Glutamatergic neuron (in vitro differentiated cells): ENCODE measurements at regions not wholly inside any gene's neighbourhood (a gene's known extent, or its start where the extent isn't known, plus 50 kb on each side); places are given as distances from the start of the nearest gene placed in this dataset.
"Not testable (repeated sequence)": the region's sequence is repeated elsewhere in the genome, so short reads cannot be mapped to it uniquely, and the experiment has no call there.

ENCODE experiments used
- DNase-seq: peaks from one replicate; pipeline ENCODE4 v3.0.0; 2022
- H3K27ac Mint-ChIP-seq: one replicate; pipeline ENCODE4 v1.8.0; 2020; ENCODE audit warnings: mild to moderate bottlenecking, mixed read lengths, inconsistent platforms; ENCODE audit not compliant: unreplicated experiment
- H3K27me3 Mint-ChIP-seq: one replicate; pipeline ENCODE4 v1.8.0; 2020; ENCODE audit warnings: mild to moderate bottlenecking, moderate library complexity, mixed read lengths, inconsistent platforms; ENCODE audit not compliant: unreplicated experiment
- H3K36me3 Mint-ChIP-seq: one replicate; pipeline ENCODE4 v1.8.0; 2020; ENCODE audit warnings: mild to moderate bottlenecking, mixed read lengths, inconsistent platforms; ENCODE audit not compliant: unreplicated experiment
- H3K4me1 Mint-ChIP-seq: one replicate; pipeline ENCODE4 v1.8.0; 2020; ENCODE audit warnings: mild to moderate bottlenecking, low read depth, mixed read lengths, inconsistent platforms; ENCODE audit not compliant: unreplicated experiment
- H3K4me3 Mint-ChIP-seq: one replicate; pipeline ENCODE4 v1.8.0; 2020; ENCODE audit warnings: mild to moderate bottlenecking, mixed read lengths, inconsistent platforms; ENCODE audit not compliant: unreplicated experiment
- H3K9me3 Mint-ChIP-seq: one replicate; pipeline ENCODE4 v1.8.0; 2020; ENCODE audit warnings: mild to moderate bottlenecking, moderate library complexity, mixed read lengths, inconsistent platforms; ENCODE audit not compliant: unreplicated experiment

DNA sequence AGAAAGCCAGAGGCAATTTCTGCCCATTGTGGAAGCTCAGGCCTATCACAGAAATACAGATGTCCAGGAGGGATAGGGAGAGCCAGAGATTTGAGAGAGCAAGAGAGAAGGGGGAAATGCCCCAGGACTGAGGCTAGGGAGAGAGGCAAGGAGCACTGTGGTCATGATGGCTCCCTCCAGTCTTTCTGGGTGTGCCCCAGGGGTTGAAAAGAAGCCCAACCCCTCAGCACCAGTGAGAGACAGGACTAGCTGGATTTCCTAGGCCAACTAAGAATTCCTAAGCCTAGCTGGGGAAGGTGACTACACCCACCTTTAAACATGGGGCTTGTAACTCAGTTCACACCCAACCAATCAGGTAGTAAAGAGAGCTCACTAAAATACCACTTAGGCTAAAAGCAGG is 100.7 kb upstream of the MTLN start:
- H3K4me3 Mint-ChIP-seq, H3K36me3 Mint-ChIP-seq, H3K4me1 Mint-ChIP-seq, H3K27me3 Mint-ChIP-seq, H3K9me3 Mint-ChIP-seq, H3K27ac Mint-ChIP-seq, DNase-seq: not testable (repeated sequence)

DNA sequence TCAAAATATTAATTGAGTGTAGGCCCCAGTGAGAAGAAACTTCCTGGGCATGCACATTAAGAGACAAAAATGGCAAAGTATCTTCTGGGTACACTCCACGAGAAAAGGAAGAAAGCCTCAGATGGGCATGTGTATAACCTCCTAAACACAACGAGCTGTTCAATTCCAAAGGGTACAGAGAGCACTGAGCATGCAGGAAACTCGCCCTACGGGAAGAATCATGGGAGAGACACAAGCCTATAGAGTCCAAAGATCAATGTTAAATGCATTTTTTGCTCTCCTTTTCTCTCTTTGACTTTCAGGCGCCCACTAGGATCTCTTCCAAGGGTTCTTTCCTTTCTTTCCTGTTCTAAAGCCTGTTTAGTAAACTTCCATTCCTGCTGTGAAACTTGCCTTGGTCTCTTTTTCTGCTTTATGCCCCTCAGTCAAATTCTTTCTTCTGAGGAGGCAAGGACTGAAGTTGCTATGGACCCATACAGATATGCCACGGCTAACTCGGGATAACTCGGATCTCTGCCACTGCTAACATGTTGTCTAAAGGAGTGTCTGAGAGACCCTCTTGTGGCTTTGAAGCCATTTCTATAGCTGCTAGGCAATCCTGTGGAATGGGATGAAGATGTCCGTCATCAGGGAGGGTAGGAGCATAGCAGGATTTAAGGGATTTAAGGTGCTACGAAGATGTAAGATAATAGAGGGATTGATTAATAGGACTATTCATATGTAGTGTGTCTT is 99.5 kb upstream of the MTLN start:
- DNase-seq, H3K27me3 Mint-ChIP-seq, H3K36me3 Mint-ChIP-seq, H3K27ac Mint-ChIP-seq, H3K4me3 Mint-ChIP-seq, H3K4me1 Mint-ChIP-seq, H3K9me3 Mint-ChIP-seq: not testable (repeated sequence)

GRCh38 chr2:110310988-110311475 is 98.7 kb upstream of the MTLN start:
- not testable (repeated sequence) for DNase-seq, H3K4me3 Mint-ChIP-seq, H3K27ac Mint-ChIP-seq, H3K27me3 Mint-ChIP-seq, H3K4me1 Mint-ChIP-seq, H3K36me3 Mint-ChIP-seq, H3K9me3 Mint-ChIP-seq

- H3K36me3 Mint-ChIP-seq, H3K4me1 Mint-ChIP-seq, H3K27me3 Mint-ChIP-seq, H3K9me3 Mint-ChIP-seq, H3K4me3 Mint-ChIP-seq, DNase-seq, H3K27ac Mint-ChIP-seq: not testable (repeated sequence)
These were observed 96.4 kb upstream of the MTLN start for GRCh38 chr2:110308728-110309127.

DNA sequence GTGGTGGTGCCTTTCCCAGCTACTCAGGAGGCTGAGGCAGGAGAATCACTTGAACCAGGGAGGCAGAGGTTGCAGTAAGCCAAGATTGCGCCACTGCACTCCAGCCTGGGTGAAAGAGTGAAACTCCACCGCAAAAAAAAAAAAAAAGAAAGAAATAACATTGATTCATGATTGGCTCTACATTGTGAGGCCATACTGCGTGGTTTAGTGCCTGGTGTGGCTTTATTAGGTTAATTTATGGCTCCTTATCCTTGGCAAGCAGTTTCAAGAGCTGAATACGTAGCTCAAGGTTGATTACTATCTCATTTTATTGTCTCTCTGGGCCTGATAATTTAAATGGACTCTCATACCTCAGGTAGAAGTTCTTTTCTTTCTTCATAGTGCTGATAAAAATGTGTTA is 80.5 kb upstream of the MTLN start:
- not testable (repeated sequence) for H3K36me3 Mint-ChIP-seq, H3K27ac Mint-ChIP-seq, H3K4me1 Mint-ChIP-seq, H3K9me3 Mint-ChIP-seq, DNase-seq, H3K4me3 Mint-ChIP-seq, H3K27me3 Mint-ChIP-seq

GRCh38 chr2:110291909-110292579 is 79.7 kb upstream of the MTLN start:
- H3K36me3 Mint-ChIP-seq, H3K27ac Mint-ChIP-seq, DNase-seq, H3K27me3 Mint-ChIP-seq, H3K4me3 Mint-ChIP-seq, H3K9me3 Mint-ChIP-seq, H3K4me1 Mint-ChIP-seq: not testable (repeated sequence)

DNA sequence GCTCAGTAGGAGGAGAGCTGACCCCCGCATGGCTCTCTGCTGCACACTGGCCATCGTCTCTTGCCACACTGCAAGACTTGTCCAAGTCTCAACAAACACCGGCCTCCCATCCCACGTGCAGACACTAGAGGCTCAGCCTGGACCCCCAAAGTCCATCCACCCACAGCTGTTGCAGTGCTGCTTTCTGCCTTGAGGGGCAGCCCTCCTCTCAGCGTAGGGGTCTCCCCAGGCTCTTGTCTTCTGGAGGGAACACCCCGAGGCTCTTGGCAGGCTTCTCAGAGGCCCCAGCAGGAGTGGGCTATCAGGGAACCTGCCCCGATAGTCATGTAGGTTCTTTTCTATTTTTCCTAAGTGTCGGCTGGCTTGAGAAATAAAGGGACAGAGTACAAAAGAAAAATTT is 75.5 kb upstream of the MTLN start:
- not testable (repeated sequence) for H3K36me3 Mint-ChIP-seq, H3K4me3 Mint-ChIP-seq, DNase-seq, H3K27ac Mint-ChIP-seq, H3K9me3 Mint-ChIP-seq, H3K4me1 Mint-ChIP-seq, H3K27me3 Mint-ChIP-seq

DNA sequence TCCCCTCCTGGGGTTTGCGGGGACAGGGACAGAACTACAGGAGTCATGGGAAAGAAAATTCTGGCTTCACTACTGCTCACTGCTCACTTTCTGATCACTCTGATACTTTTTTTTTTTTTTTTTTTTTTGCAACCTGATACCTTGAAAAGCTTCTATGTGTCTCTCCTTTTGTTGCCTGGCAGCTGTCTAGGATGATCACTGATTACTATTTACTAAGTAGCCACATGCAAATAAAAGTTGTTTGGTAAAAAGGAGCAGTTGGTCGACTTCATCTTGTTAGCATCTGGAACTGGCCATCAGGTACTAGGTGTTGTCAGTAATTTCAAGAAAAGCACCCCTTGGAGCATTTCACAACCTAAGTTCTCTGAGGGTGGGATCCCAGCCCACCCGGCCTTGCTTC is 74.9 kb upstream of the MTLN start:
- not testable (repeated sequence) for H3K27me3 Mint-ChIP-seq, H3K36me3 Mint-ChIP-seq, H3K4me1 Mint-ChIP-seq, H3K4me3 Mint-ChIP-seq, H3K9me3 Mint-ChIP-seq, H3K27ac Mint-ChIP-seq, DNase-seq

- not testable (repeated sequence) for H3K9me3 Mint-ChIP-seq, H3K4me3 Mint-ChIP-seq, H3K36me3 Mint-ChIP-seq, H3K4me1 Mint-ChIP-seq, H3K27ac Mint-ChIP-seq, H3K27me3 Mint-ChIP-seq, DNase-seq
These were observed 72.7 kb upstream of the MTLN start for GRCh38 chr2:110285002-110285401.

GRCh38 chr2:110280804-110281203 is 68.5 kb upstream of the MTLN start:
- H3K27ac Mint-ChIP-seq, DNase-seq, H3K4me3 Mint-ChIP-seq, H3K9me3 Mint-ChIP-seq, H3K36me3 Mint-ChIP-seq, H3K27me3 Mint-ChIP-seq, H3K4me1 Mint-ChIP-seq: not testable (repeated sequence)

DNA sequence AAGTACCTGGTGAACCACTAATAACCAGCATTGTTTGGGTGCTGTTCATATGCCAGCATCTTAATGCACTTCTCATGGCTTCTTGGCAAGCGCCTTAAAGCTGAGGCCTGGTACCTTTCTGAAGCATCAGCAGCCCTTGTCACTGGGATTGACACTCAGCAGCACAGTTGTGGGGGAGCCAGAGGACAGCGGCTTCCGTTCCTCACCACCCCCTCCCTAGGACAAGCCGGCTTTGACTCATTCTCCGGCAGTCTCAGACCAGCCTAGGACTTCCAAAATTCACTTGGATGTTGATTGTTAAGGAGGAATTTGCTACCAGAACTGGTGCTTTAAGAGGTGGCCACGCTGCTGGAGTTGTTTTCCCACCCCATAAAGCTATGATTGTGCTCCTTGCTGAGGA is 64.7 kb upstream of the MTLN start:
- not testable (repeated sequence) for H3K9me3 Mint-ChIP-seq, DNase-seq, H3K4me3 Mint-ChIP-seq, H3K27ac Mint-ChIP-seq, H3K4me1 Mint-ChIP-seq, H3K27me3 Mint-ChIP-seq, H3K36me3 Mint-ChIP-seq

GRCh38 chr2:110276092-110276491 is 63.7 kb upstream of the MTLN start:
- not testable (repeated sequence) for H3K36me3 Mint-ChIP-seq, H3K27me3 Mint-ChIP-seq

More at GRCh38 chr2:110276092-110276491, 63.7 kb upstream of the MTLN start:
- not testable (repeated sequence) for H3K27ac Mint-ChIP-seq, H3K4me3 Mint-ChIP-seq, H3K4me1 Mint-ChIP-seq, DNase-seq, H3K9me3 Mint-ChIP-seq
